Calu3 (cell line): ENCODE measurements at regions not wholly inside any gene's neighbourhood (a gene's known extent, or its start where the extent isn't known, plus 50 kb on each side); places are given as distances from the start of the nearest gene placed in this dataset.

ENCODE experiments used
- BruUV-seq: library from RNA; stranded (reverse); fragments of 400-500 nt; replicated peaks from 2 replicates; lab custom pipeline; 2021; lab: Mats Ljungman, UMichigan
- CTCF ChIA-PET: fragments of 300-600 bp; sonication (Branson Sonifier 250); formaldehyde crosslinking; loops from one replicate; lab custom pipeline; 2022; ENCODE audit warnings: antibody characterized with exemption; lab: Charles Lee
- DNase-seq: peaks from one replicate; pipeline ENCODE4 v3.0.0; 2022
- H3K27ac Mint-ChIP-seq: one replicate; pipeline ENCODE4 v1.8.0; 2022; ENCODE audit warnings: mixed read lengths; ENCODE audit not compliant: unreplicated experiment
- H3K27me3 Mint-ChIP-seq: one replicate; pipeline ENCODE4 v1.8.0; 2022; ENCODE audit warnings: mixed read lengths; ENCODE audit not compliant: unreplicated experiment
- H3K36me3 Mint-ChIP-seq: one replicate; pipeline ENCODE4 v1.8.0; 2022; ENCODE audit warnings: mild to moderate bottlenecking, moderate library complexity, mixed read lengths; ENCODE audit not compliant: insufficient read depth, unreplicated experiment
- H3K4me1 Mint-ChIP-seq: one replicate; pipeline ENCODE4 v1.8.0; 2022; ENCODE audit warnings: mild to moderate bottlenecking, low read depth, mixed read lengths; ENCODE audit not compliant: unreplicated experiment
- H3K4me3 Mint-ChIP-seq: one replicate; pipeline ENCODE4 v1.8.0; 2022; ENCODE audit warnings: mild to moderate bottlenecking, low read depth, moderate library complexity, mixed read lengths; ENCODE audit not compliant: unreplicated experiment
- H3K9me3 Mint-ChIP-seq: one replicate; pipeline ENCODE4 v1.8.0; 2022; ENCODE audit warnings: low read depth, mixed read lengths; ENCODE audit not compliant: unreplicated experiment
- CTCF ChIP-seq: fragments of 200-600 bp; IDR thresholded peaks from one replicate; pipeline ENCODE4 v1.8.0; 2022; ENCODE audit warnings: antibody characterized with exemption; ENCODE audit not compliant: unreplicated experiment
- intact Hi-C: fragments of 100-400 bp; cut with micrococcal nuclease; formaldehyde crosslinking; loops from one replicate; pipeline ENCODE4 v1.10.0; 2022; ENCODE audit not compliant: unreplicated experiment

GRCh38 chr2:145144131-145144728, 624.3 kb upstream of the ZEB2 start:
- CTCF ChIA-PET, result no interaction called here
- intact Hi-C loops, result no loop called here
- Mint-ChIP-seq H3K27me3 (no peaks in the 10 kb centered on the region), H3K9me3 (no peaks in the 10 kb centered on the region), H3K27ac (no peak overlapping the region), H3K4me3 (no peak overlapping the region), H3K4me1 (no peaks in the 10 kb centered on the region), H3K36me3 (no peaks in the 10 kb centered on the region)
- no peak for DNase-seq
- TF ChIP-seq CTCF, result no peak
- BruUV-seq, result no TSS peak

GRCh38 chr2:145141981-145142380, 622.1 kb upstream of the ZEB2 start:
- CTCF ChIA-PET, result no interaction called here
- Mint-ChIP-seq H3K27me3 (no peaks in the 10 kb centered on the region), H3K36me3 (no peaks in the 10 kb centered on the region), H3K9me3 (no peaks in the 10 kb centered on the region), H3K4me1 (no peaks in the 10 kb centered on the region), H3K27ac (no peak overlapping the region), H3K4me3 (no peak overlapping the region)
- intact Hi-C loops, result no loop called here
- no peak for TF ChIP-seq CTCF
- DNase-seq, result no peak
- BruUV-seq, result no TSS peak

GRCh38 chr2:145140658-145141057, 620.7 kb upstream of the ZEB2 start:
- Mint-ChIP-seq H3K4me1 (no peaks in the 10 kb centered on the region), H3K4me3 (no peak overlapping the region), H3K27ac (no peak overlapping the region), H3K36me3 (no peaks in the 10 kb centered on the region), H3K9me3 (no peaks in the 10 kb centered on the region), H3K27me3 (no peaks in the 10 kb centered on the region)
- intact Hi-C loops, result no loop called here
- TF ChIP-seq CTCF, result no peak
- CTCF ChIA-PET, result no interaction called here
- BruUV-seq, result no TSS peak
- no peak for DNase-seq

- no peak for DNase-seq
- TF ChIP-seq CTCF, result no peak
- H3K36me3 Mint-ChIP-seq, result no peaks in the 10 kb centered on the region
- H3K4me1 Mint-ChIP-seq, result no peaks in the 10 kb centered on the region
- no peak overlapping the region for H3K27ac Mint-ChIP-seq
- intact Hi-C loops, result no loop called here
- CTCF ChIA-PET, result no interaction called here
- H3K27me3 Mint-ChIP-seq, result no peaks in the 10 kb centered on the region
- H3K9me3 Mint-ChIP-seq, result no peaks in the 10 kb centered on the region
- H3K4me3 Mint-ChIP-seq, result no peak overlapping the region
- BruUV-seq, result no TSS peak
Measured at GRCh38 chr2:145138626-145139025, 618.7 kb upstream of the ZEB2 start.
